Activated CD8-positive, alpha-beta memory T cell treated with anti-CD3 and anti-CD28 coated beads, Interleukin-2, amount 50 U/mL, for 4 hours (primary cell): ENCODE measurements at regions not wholly inside any gene's neighbourhood (a gene's known extent, or its start where the extent isn't known, plus 50 kb on each side); places are given as distances from the start of the nearest gene placed in this dataset.
"Not testable (repeated sequence)": the region's sequence is repeated elsewhere in the genome, so short reads cannot be mapped to it uniquely, and the experiment has no call there.

ENCODE experiments used
- DNase-seq: peaks from one replicate; pipeline ENCODE4 v3.0.0-alpha.2; 2020

- no peak for DNase-seq
Measured at GRCh38 chr6:103720393-103720792, 1139.3 kb downstream of the HACE1 start.

DNA sequence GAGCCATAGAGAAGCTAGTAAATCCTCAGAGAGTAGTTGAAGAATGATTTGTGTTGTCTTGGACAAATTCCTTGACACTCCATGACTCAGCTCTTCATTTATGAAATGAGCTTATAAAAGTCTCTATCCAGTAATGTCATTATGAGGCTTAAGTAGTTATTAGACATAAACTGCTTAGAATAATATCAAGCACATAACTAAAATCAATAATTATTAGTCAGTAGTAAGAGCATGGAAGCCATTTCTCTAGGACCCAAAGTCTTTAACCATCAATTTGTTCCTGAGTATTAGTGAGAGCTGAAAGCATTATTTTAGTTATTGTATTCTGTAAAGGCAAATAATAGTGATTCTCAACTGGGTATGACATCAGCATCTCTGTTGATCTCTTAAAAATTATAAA, 1140.2 kb downstream of the HACE1 start:
- no peak for DNase-seq

- no peak for DNase-seq
Measured at GRCh38 chr6:103715269-103715668, 1144.5 kb downstream of the HACE1 start.

GRCh38 chr6:103709236-103709635, 1150.5 kb downstream of the HACE1 start:
- DNase-seq, result not testable (repeated sequence)

GRCh38 chr6:103707596-103708325, 1152.0 kb downstream of the HACE1 start:
- DNase-seq, result no peak

DNA sequence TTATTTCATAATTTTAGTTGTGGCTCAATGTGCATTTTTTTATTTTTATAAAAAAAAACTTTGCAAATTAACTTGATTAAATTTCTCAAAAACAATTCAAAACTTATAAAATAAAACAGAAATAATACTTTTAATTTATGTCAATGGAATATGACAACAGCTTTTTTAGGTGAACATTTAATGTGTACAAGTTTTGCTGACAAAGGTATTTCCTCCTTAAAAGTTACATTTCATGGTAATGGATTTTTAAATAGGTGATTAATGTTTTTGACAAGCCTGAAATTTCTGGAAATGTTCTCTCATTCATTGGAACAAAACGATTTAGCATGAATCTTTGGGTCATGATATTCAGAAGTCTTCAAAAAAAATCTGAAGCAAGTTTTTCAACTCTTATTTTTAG, 1160.0 kb downstream of the HACE1 start:
- DNase-seq, result no peak

DNA sequence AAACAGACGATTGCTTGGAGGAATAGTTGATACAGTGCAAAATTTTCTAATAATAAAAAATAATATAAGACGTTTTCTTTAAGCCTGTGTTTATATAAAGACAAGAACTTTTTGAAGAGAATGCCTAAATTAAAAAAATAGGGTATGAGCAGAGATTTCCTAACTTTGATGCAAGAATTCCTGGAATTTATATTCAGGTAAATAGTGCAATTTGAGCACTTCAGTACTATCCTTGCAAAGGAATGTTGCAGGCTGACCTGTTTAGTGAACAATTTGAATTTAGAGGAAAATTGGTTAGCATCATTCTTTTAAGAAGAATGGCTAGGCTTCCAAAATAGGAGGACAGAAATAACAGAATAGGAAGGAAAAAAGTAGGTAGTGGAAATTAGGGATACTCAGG, 1172.3 kb downstream of the HACE1 start:
- no peak for DNase-seq

GRCh38 chr6:103680116-103680515, 1179.6 kb downstream of the HACE1 start:
- no peak for DNase-seq

DNA sequence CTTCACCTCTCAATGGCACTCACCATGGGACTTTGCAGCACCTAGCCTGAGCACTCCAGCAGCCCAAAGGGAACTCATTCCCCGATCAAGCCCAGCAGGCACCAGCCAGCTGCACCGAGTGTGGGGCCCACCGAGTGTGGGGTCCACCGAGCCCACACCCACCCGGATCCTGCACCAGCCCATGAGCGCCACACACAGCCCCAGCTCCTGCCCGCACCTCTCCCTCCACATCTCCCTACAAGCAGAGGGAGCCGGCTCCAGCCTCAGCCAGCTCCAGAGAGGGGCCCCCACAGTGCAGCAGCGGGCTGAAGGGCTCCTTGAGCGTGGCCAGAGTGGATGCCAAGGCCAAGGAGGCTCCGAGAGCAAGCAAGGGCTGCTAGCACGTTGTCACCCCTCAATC, 1182.4 kb downstream of the HACE1 start:
- no peak for DNase-seq

GRCh38 chr6:103675807-103676406, 1183.8 kb downstream of the HACE1 start:
- DNase-seq, result no peak

- DNase-seq, result no peak
Measured at GRCh38 chr6:103674790-103675189, 1184.9 kb downstream of the HACE1 start.

DNA sequence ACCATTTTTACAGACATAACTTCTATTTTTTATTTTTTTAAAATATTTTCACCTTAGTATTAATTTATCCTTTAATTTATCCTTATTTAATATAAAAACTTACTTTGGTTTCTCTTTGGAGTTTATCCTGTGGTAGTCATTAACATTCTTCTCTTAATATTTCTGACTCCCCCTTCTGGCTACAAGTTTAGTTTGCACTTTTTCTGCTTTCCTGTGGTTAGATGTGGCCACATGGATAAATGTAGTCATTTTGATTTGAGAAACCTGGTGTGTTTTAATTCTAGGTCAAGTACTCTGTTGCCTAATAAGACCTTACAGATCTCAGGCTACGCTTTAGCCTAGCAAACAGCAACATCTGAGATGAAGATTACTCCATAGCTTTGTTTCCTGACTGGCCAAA, 1187.5 kb downstream of the HACE1 start:
- no peak for DNase-seq

GRCh38 chr6:103629613-103630012, 1230.1 kb downstream of the HACE1 start:
- no peak for DNase-seq

GRCh38 chr6:103617642-103618041, 1242.1 kb downstream of the HACE1 start:
- DNase-seq, result no peak

DNA sequence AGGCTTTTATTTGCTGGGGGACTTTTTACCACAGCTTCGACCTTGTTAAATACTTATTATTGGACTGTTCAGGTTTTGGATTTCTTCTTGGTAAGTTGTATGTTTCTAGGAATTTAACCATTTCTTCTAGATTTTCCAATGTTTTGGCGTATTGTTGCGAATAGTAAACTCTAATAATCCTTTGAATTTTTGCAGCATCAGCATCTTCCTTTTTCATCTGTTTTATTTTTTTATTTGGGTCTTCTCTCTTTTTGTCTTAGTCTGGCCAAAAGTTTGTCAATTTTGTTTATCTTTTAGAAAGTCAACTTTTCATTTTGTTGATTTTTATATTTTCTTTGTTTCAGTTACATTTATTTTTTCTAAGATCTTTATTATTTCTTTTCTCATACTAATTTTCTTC, 1272.0 kb downstream of the HACE1 start:
- DNase-seq, result no peak

- DNase-seq, result no peak
Measured at GRCh38 chr6:103578115-103578514, 1281.6 kb downstream of the HACE1 start.

DNA sequence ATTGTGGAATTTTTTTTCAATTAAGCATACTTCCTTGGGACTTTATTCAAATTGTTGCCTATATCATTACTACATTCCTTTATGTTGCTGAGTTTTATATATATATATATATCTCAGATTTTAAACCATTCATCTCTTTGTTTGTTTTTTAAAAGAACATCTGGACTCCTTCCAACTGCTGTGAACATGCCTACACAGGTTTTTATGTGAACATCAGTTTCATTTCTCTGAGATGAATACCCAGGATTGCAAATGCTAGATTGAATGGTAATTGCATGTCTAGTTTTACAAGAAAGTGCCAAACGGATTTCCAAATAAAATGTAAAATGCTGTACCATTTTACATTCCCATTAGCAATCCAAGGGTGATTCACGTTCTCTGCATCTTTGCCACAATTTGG, 1289.3 kb downstream of the HACE1 start:
- no peak for DNase-seq

- DNase-seq, result no peak
Measured at GRCh38 chr6:103554911-103555310, 1304.8 kb downstream of the HACE1 start.

GRCh38 chr6:103538381-103538780, 1321.3 kb downstream of the HACE1 start:
- no peak for DNase-seq

GRCh38 chr6:103534814-103535213, 1324.9 kb downstream of the HACE1 start:
- no peak for DNase-seq

DNA sequence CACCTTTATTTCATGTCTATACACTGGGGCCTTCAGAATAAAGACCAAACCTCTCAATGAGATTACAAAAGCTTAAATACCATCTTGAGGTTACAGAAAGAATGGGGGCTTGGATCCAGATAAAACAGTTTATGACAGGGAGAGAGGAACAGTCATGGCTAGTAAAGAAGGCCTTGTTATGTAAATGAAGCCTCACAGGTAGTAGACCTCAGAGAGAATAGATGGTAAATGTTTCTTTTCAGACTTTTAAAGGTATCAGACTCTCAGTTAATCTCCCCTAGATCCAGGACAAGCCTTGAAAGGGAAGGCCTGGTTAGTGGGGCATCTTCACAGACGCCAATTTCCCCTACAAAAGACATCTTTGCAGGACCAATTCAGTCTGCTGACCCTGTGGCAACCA, 1325.6 kb downstream of the HACE1 start:
- no peak for DNase-seq

GRCh38 chr6:103522045-103522444, 1337.7 kb downstream of the HACE1 start:
- DNase-seq, result no peak

DNA sequence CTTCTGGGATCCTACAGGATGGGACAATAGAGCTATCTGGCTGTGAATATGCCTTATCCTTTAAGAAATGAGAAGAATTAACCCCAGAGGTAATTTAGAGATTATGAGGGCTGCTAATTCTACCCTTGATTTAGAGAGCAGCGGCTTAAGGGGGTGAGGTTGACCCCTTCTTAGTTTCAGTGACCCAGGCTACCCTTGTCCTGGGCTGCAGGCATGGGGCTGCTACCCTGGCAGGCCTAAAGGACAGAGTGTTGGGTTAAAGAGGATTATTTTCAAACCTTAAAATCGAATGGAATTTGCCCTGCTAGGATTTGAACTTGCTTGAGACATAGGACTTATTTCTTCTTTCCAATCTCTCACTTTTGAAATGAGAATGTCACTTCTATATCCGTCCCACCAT, 1343.4 kb downstream of the HACE1 start:
- no peak for DNase-seq

- no peak for DNase-seq
Measured at GRCh38 chr6:103507052-103507451, 1352.7 kb downstream of the HACE1 start.

- no peak for DNase-seq
Measured at GRCh38 chr6:103505155-103505518, 1354.6 kb downstream of the HACE1 start.
